Endothelial cell of umbilical vein (primary cell): ENCODE measurements at regions not wholly inside any gene's neighbourhood (a gene's known extent, or its start where the extent isn't known, plus 50 kb on each side); places are given as distances from the start of the nearest gene placed in this dataset.

Experiments used
- EZH2 ChIP-seq: IDR thresholded peaks from 2 replicates; pipeline ENCODE4 v1.6.1; 2012; ENCODE audit warnings: borderline replicate concordance, low read depth, mild to moderate bottlenecking, moderate library complexity, low read length, inconsistent platforms; ENCODE audit not compliant: severe bottlenecking
- POLR2A ChIP-seq: IDR thresholded peaks from 2 replicates; pipeline ENCODE4 v1.6.1; 2012; ENCODE audit warnings: low read depth, mild to moderate bottlenecking, control low read depth, low read length
- TF ChIP-seq, protein P1 (sequence below), 2 donors: IDR thresholded peaks; 1 replicate in 1 of 2; 2 replicates in 1 of 2; pipeline ENCODE4 v1.5.1; 2011; ENCODE audit warnings: low read length in 2 of 2, mild to moderate bottlenecking in 2 of 2, moderate library complexity in 2 of 2, control low read depth in 1 of 2, inconsistent platforms in 1 of 2, low read depth in 1 of 2; ENCODE audit not compliant: insufficient read depth in 1 of 2; ENCODE audit errors: extremely low read depth in 1 of 2

DNA sequence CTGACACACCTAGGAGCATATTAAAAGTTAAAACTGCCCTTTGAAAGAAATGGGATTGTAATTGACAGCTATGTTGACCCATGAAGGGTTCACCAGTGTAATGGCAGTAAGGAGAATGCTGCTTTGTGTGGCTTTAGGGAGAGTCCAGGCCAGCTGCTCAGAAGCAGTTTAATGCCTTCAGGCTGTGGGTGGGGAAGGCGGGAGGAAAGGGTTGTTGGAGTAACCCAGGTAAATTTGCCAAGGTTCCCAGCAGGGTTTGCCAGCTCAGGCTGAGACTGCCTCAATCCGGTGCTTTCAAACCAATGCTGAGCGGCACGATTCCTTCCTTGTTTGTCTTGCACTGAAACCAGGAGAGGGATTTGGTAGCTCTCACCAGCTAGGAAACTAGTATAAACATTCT is 637.2 kb downstream of the INHBA start:
- TF ChIP-seq, protein P1, sequence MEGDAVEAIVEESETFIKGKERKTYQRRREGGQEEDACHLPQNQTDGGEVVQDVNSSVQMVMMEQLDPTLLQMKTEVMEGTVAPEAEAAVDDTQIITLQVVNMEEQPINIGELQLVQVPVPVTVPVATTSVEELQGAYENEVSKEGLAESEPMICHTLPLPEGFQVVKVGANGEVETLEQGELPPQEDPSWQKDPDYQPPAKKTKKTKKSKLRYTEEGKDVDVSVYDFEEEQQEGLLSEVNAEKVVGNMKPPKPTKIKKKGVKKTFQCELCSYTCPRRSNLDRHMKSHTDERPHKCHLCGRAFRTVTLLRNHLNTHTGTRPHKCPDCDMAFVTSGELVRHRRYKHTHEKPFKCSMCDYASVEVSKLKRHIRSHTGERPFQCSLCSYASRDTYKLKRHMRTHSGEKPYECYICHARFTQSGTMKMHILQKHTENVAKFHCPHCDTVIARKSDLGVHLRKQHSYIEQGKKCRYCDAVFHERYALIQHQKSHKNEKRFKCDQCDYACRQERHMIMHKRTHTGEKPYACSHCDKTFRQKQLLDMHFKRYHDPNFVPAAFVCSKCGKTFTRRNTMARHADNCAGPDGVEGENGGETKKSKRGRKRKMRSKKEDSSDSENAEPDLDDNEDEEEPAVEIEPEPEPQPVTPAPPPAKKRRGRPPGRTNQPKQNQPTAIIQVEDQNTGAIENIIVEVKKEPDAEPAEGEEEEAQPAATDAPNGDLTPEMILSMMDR (IDR thresholded peaks at IDR 0.05; ENCODE audit: extremely low read depth in 1 of 2, insufficient read depth in 1 of 2, low read depth in 1 of 2, low read length in 2 of 2): no peak
- no peak for TF ChIP-seq EZH2
- no peak for TF ChIP-seq POLR2A
